ENCODE measurements at regions not wholly inside any gene's neighbourhood (a gene's known extent, or its start where the extent isn't known, plus 50 kb on each side); places are given as distances from the start of the nearest gene placed in this dataset.

- TF ChIP-seq, protein P1, sequence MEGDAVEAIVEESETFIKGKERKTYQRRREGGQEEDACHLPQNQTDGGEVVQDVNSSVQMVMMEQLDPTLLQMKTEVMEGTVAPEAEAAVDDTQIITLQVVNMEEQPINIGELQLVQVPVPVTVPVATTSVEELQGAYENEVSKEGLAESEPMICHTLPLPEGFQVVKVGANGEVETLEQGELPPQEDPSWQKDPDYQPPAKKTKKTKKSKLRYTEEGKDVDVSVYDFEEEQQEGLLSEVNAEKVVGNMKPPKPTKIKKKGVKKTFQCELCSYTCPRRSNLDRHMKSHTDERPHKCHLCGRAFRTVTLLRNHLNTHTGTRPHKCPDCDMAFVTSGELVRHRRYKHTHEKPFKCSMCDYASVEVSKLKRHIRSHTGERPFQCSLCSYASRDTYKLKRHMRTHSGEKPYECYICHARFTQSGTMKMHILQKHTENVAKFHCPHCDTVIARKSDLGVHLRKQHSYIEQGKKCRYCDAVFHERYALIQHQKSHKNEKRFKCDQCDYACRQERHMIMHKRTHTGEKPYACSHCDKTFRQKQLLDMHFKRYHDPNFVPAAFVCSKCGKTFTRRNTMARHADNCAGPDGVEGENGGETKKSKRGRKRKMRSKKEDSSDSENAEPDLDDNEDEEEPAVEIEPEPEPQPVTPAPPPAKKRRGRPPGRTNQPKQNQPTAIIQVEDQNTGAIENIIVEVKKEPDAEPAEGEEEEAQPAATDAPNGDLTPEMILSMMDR (conservative IDR thresholded peaks at IDR 0.05): no peak
- TF ChIP-seq EZH2 (IDR thresholded peaks at IDR 0.05; ENCODE audit: low read depth): no peak
These were observed 78.0 kb downstream of the GABRA6 start for GRCh38 chr5:161763571-161763970.
